GM18517 (cell line): ENCODE measurements at regions not wholly inside any gene's neighbourhood (a gene's known extent, or its start where the extent isn't known, plus 50 kb on each side); places are given as distances from the start of the nearest gene placed in this dataset.

ENCODE experiments used
- ATAC-seq: cut with Tn5 transposase; IDR thresholded peaks from one replicate; pipeline ENCODE4 v1.9.1; 2021; ENCODE audit warnings: mild to moderate bottlenecking, moderate library complexity; ENCODE audit not compliant: unreplicated experiment

- no peak for ATAC-seq
Measured at GRCh38 chr12:93318720-93319522, 58.8 kb upstream of the NUDT4 start.

- no peak for ATAC-seq
Measured at GRCh38 chr12:93319523-93320050, 58.1 kb upstream of the NUDT4 start.

DNA sequence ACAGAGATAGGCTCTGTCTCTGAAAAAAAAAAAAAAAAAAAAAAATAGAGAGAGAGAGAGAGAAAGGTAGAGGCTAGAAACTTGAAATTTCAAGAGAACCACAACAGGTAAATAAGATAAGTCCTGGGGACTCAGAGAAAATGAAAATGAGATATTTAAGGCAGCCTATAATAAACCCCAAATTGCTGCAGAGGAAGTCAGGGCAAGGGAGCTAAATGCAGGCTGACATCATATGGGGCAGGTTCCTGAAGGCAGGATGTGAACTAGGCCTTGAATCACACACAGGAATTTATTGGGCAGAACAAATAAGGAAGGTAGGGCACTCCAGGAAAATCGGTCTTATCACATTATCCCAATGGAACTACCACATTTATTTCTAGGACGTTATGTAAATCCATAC, 54.9 kb upstream of the NUDT4 start:
- ATAC-seq: no peak

GRCh38 chr12:93323625-93324329, 53.9 kb upstream of the NUDT4 start:
- no peak for ATAC-seq

DNA sequence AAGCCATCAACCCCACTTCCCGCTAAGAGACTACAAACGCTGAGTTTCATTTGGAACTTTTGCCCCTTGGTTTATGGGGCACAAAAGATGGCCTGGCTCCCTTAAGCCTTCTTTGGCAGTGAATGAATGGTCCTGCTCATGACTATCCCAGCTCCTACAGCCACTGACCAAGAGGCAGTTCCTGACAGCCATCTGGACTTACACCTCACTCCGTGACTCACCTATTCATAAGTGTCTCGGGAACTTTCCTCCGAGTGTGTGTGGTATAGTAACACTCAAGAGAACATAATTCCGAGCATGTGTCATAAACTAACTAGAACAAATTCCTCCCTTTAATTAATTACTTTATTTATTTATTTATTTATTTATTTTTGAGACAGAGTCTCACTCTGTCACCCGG, 51.9 kb upstream of the NUDT4 start:
- ATAC-seq: no peak
